Testis (tissue), 2 donors: ENCODE measurements at regions not wholly inside any gene's neighbourhood (a gene's known extent, or its start where the extent isn't known, plus 50 kb on each side); places are given as distances from the start of the nearest gene placed in this dataset.

Experiments
- CTCF ChIP-seq, 3 experiments: fragments of 450-650 bp in 2 of 3; fragments of 200-600 bp in 1 of 3; sonication (generic) in 1 of 3; IDR thresholded peaks; one replicate each; pipeline ENCODE4 v1.5.1; 2016 to 2019; ENCODE audit warnings: antibody characterized with exemption in 3 of 3, mild to moderate bottlenecking in 2 of 3, moderate library complexity in 1 of 3
- POLR2A ChIP-seq: fragments of 450-650 bp; IDR thresholded peaks from one replicate; pipeline ENCODE4 v1.6.1; 2017; ENCODE audit warnings: antibody characterized with exemption, mild to moderate bottlenecking, moderate library complexity

- TF ChIP-seq CTCF (IDR thresholded peaks at IDR 0.05) = no peak
- no peak for TF ChIP-seq POLR2A
These were observed 99.5 kb upstream of the DHX40 start for GRCh38 chr17:59465949-59466307.
